GM21737 (cell line): ENCODE measurements at regions not wholly inside any gene's neighbourhood (a gene's known extent, or its start where the extent isn't known, plus 50 kb on each side); places are given as distances from the start of the nearest gene placed in this dataset.
"Not testable (repeated sequence)": the region's sequence is repeated elsewhere in the genome, so short reads cannot be mapped to it uniquely, and the experiment has no call there.

Source experiments
- ATAC-seq: cut with Tn5 transposase; IDR thresholded peaks from one replicate; pipeline ENCODE4 v1.9.1; 2021; ENCODE audit warnings: mild to moderate bottlenecking, moderate library complexity; ENCODE audit not compliant: unreplicated experiment

GRCh38 chr1:58257003-58257402 lies 289.5 kb downstream of the OMA1 start:
- ATAC-seq: no peak

GRCh38 chr1:58256546-58256945 lies 290.0 kb downstream of the OMA1 start:
- ATAC-seq: no peak

- no peak for ATAC-seq
Measured at GRCh38 chr1:58256041-58256440, 290.5 kb downstream of the OMA1 start.

- ATAC-seq: no peak
Measured at GRCh38 chr1:58255192-58255591, 291.3 kb downstream of the OMA1 start.

- ATAC-seq: no peak
Measured at GRCh38 chr1:58251430-58252073, 295.0 kb downstream of the OMA1 start.

- no peak for ATAC-seq
Measured at GRCh38 chr1:58250587-58250948, 296.0 kb downstream of the OMA1 start.

GRCh38 chr1:58249737-58250586 lies 296.6 kb downstream of the OMA1 start:
- no peak for ATAC-seq

- no peak for ATAC-seq
Measured at GRCh38 chr1:58249388-58249736, 297.2 kb downstream of the OMA1 start.

- ATAC-seq: no peak
Measured at GRCh38 chr1:58248791-58249190, 297.7 kb downstream of the OMA1 start.

- no peak for ATAC-seq
Measured at GRCh38 chr1:58248072-58248471, 298.5 kb downstream of the OMA1 start.

GRCh38 chr1:58246549-58246948 lies 300.0 kb downstream of the OMA1 start:
- ATAC-seq: no peak

GRCh38 chr1:58244872-58245271 lies 301.7 kb downstream of the OMA1 start:
- ATAC-seq: no peak

- ATAC-seq: no peak
Measured at GRCh38 chr1:58238846-58239245, 307.7 kb downstream of the OMA1 start.

- no peak for ATAC-seq
Measured at GRCh38 chr1:58233729-58234128, 312.8 kb downstream of the OMA1 start.

GRCh38 chr1:58231204-58231603 lies 315.3 kb downstream of the OMA1 start:
- no peak for ATAC-seq

- ATAC-seq: no peak
Measured at GRCh38 chr1:58227604-58228003, 318.9 kb downstream of the OMA1 start.

- no peak for ATAC-seq
Measured at GRCh38 chr1:58223522-58223921, 323.0 kb downstream of the OMA1 start.

- ATAC-seq: no peak
Measured at GRCh38 chr1:58220836-58221472, 325.6 kb downstream of the OMA1 start.

GRCh38 chr1:58216169-58216568 lies 330.4 kb downstream of the OMA1 start:
- not testable (repeated sequence) for ATAC-seq

GRCh38 chr1:58214674-58215073 lies 331.9 kb downstream of the OMA1 start:
- ATAC-seq: no peak

GRCh38 chr1:58211869-58212268 lies 334.7 kb downstream of the OMA1 start:
- no peak for ATAC-seq

- no peak for ATAC-seq
Measured at GRCh38 chr1:58209575-58209974, 337.0 kb downstream of the OMA1 start.
